Tibial nerve (tissue), 4 donors: ENCODE measurements at regions not wholly inside any gene's neighbourhood (a gene's known extent, or its start where the extent isn't known, plus 50 kb on each side); places are given as distances from the start of the nearest gene placed in this dataset.

Experiments used
- EP300 ChIP-seq, 2 donors: sonication (generic); formaldehyde crosslinking; IDR thresholded peaks; one replicate each; pipeline ENCODE4 v1.6.1; 2017; ENCODE audit warnings: antibody characterized with exemption in 2 of 2, mild to moderate bottlenecking in 1 of 2
- POLR2A ChIP-seq, 2 donors: fragments of 450-650 bp; IDR thresholded peaks; one replicate each; pipeline ENCODE4 v1.6.1; 2017; ENCODE audit warnings: antibody characterized with exemption in 2 of 2, mild to moderate bottlenecking in 2 of 2, moderate library complexity in 2 of 2
- TF ChIP-seq, protein P1 (sequence below), 5 experiments: fragments of 200-600 bp in 3 of 5; fragments of 450-650 bp in 2 of 5; sonication (generic) in 3 of 5; IDR thresholded peaks; one replicate each; pipeline ENCODE4 v1.5.1; 2016 to 2019; ENCODE audit warnings: antibody characterized with exemption in 5 of 5, mild to moderate bottlenecking in 3 of 5, moderate library complexity in 2 of 5

GRCh38 chr3:190709351-190709773 lies 153.1 kb downstream of the GMNC start:
- TF ChIP-seq, protein P1, sequence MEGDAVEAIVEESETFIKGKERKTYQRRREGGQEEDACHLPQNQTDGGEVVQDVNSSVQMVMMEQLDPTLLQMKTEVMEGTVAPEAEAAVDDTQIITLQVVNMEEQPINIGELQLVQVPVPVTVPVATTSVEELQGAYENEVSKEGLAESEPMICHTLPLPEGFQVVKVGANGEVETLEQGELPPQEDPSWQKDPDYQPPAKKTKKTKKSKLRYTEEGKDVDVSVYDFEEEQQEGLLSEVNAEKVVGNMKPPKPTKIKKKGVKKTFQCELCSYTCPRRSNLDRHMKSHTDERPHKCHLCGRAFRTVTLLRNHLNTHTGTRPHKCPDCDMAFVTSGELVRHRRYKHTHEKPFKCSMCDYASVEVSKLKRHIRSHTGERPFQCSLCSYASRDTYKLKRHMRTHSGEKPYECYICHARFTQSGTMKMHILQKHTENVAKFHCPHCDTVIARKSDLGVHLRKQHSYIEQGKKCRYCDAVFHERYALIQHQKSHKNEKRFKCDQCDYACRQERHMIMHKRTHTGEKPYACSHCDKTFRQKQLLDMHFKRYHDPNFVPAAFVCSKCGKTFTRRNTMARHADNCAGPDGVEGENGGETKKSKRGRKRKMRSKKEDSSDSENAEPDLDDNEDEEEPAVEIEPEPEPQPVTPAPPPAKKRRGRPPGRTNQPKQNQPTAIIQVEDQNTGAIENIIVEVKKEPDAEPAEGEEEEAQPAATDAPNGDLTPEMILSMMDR (IDR thresholded peaks at IDR 0.05): no peak
- no peak for TF ChIP-seq POLR2A (IDR thresholded peaks at IDR 0.05)
- TF ChIP-seq EP300 (IDR thresholded peaks at IDR 0.05): no peak
